Kidney glomerular epithelial cell (primary cell): ENCODE measurements at regions not wholly inside any gene's neighbourhood (a gene's known extent, or its start where the extent isn't known, plus 50 kb on each side); places are given as distances from the start of the nearest gene placed in this dataset.

ENCODE experiments used
- DNase-seq: peaks from one replicate; lab custom pipeline; 2025; lab: John Stamatoyannopoulos, UW

DNA sequence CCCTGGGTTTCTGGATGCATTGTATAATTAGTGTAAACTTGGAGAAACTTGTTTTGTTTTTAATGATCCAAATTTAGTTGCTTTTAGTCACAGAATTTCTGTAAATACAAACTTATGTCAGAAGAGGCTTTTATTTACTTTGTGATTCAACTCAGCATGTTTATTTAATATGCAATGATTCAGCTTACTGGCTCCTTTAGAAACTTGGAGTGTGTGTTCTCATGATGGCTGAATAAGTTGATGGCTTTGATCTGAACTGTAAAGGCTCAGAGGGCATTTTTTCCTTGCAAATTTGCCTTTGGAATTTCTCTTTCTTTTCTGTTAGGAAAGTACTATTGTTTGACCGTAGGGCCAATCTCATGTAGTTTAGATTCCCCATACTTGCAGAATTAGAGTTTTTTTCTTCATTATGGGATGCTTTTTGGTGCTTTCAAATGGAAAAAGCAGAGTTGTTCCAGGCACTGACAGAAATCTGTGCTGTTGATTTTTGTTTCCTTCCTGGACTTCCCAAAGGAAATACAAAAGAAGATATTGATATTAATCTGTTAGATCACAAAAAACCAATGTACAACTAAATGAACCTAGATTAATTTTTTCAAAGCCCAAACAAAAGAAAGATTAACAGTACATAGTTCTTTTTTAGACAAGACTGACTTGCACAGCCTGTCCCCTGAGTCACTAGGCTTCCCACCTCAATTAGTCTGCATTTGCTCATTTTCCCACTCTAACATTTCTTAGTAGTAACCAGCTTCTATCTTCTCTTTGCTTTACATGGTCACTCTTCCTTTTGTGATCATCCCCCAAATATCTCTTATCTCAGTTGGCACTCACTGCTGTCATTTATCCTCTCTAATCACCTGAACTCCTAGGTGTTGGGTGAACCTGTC lies 96.8 kb upstream of the AGR3 start:
- DNase-seq = peak; percentile 43

DNA sequence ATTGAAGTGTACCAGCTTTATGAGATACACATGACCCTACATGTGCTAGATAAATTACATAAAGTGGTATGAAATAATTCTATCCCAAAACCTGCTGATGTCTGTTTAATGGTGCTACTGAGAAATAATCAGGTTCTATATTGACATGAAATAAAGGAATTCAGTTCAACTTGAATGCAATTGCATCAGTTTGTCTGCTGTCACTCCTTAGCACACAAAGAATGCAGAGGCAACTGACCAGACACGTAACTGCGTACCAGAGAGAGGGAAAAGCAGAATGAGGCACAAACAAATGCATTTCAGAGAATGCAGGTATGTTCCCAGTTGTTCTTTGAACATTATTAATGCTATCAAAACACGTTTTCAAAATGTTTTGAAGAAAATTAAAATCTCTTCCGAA lies 98.8 kb upstream of the AGR3 start:
- DNase-seq = no peak

DNA sequence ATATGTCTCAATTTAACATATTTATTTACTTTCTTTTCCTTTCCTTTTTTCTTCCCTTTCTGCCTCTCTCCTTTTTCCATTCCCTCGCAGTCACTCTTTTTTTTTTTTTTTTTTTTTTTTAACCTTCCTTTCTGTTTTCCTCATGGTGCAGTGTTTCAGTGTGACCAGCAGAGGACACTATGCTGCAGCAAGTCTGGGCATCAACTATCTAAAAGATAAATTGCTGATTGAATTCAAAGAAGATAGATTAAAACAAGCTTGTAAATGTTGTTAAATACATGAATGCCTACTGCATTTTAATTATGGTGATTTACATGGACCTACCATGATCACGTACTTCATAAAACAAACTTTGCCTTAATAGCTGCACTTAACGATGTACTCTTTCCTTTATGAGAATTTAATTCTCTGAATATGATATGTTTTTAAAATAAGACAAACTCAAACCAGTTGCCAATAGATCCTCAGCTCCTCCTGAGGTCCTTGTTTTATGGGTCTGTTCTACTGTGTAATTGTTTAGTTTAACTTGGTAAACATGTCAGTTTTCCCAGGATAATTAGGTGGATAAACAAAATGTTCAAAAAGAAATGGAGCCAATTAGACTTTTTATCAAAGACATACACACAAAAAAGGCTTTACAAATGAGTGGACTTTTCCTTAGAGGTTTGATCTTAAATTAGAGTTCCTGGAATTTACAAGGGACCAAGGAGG lies 101.0 kb upstream of the AGR3 start:
- peak; percentile 65 for DNase-seq

GRCh38 chr7:16984375-16984774 lies 102.6 kb upstream of the AGR3 start:
- no peak for DNase-seq

GRCh38 chr7:16985621-16986020 lies 103.8 kb upstream of the AGR3 start:
- DNase-seq = no peak

GRCh38 chr7:16986755-16987154 lies 105.0 kb upstream of the AGR3 start:
- DNase-seq = no peak

DNA sequence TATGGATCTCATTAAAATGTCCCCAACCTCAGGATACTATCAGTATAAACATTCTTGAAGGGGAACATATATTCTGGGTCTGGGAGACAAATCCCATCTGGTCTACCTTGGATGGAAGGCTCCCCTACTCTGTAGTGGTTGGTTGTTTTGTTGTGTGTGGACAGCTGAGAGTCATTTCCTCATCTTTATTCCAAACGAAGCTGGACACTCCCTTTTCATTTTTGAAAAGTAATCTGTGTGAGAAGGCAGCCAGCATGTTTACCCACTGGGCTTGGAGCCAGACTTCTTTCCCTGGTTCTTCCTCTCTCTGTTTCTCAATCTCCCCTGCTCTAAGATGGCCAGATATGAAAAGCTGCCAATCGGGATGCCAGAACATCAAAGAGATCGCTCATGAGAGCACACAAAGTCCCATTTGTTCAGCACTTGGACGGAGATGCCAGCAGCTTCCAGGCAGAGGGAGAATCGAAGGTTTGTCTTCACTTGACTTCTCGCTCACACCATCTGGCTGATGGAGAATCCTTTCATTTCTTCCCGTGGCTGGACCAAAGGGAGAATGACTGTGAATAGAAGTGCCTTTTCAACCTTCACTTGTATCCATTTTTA lies 108.1 kb upstream of the AGR3 start:
- peak; percentile 25 for DNase-seq

GRCh38 chr7:16991551-16991950 lies 109.8 kb upstream of the AGR3 start:
- DNase-seq = no peak

DNA sequence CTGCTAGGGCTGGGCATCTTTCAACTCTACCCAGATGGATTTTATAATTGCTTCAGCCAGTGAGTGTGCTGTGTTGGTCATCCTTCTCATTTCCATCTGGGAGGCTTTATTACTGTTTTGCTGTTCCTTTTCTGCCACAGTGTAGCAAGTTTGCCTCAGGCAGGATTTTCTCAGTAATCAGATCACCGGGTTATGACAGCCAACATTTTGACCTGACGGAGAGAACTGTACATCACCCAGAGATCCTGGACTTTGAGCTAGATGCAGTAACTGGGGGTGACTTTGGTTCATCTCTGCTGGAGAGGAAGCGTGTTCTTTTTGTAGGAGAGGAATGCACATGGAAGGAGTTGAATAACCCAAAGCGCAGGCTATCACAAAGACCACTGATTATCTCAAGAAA lies 111.8 kb upstream of the AGR3 start:
- DNase-seq = no peak

- DNase-seq = no peak
These were observed 116.8 kb upstream of the AGR3 start for GRCh38 chr7:16998481-16999051.

DNA sequence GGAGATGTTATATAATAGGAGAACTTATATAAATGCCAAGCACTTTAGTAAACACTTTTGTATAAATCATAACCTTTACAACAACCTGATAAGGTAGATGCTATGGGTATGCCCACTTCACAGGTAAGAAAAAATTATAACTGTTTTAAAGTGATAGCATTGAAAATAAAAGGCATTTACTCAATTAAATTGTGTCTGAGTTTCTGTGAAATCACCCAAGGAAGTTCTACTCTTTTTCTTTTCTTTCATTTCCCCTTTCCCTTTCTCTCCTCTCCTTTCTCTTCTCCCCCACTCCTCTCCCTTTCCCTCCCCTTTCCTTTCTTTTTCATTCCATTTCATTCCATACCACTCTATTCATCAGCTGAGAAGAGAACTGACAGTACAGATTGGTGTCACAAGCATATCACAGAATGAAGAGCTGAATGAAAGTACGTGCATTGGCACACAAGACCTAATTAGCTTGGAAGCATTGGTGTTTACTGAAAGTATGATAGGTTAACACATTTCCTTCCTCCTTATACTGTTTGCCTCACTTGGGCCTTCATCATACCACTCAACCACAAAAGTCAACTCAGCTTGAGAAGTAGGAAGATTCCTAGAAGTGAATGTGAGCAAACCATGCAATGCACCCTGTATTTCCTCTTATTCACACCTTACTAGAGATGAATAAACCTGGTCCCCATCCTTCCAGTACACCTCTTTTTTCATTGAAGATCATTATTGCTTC lies 117.9 kb upstream of the AGR3 start:
- no peak for DNase-seq

- DNase-seq = no peak
These were observed 123.5 kb upstream of the AGR3 start for GRCh38 chr7:17005271-17005670.

- DNase-seq = no peak
These were observed 126.1 kb upstream of the AGR3 start for GRCh38 chr7:17007841-17008240.

- DNase-seq = no peak
These were observed 127.4 kb upstream of the AGR3 start for GRCh38 chr7:17009007-17009719.

DNA sequence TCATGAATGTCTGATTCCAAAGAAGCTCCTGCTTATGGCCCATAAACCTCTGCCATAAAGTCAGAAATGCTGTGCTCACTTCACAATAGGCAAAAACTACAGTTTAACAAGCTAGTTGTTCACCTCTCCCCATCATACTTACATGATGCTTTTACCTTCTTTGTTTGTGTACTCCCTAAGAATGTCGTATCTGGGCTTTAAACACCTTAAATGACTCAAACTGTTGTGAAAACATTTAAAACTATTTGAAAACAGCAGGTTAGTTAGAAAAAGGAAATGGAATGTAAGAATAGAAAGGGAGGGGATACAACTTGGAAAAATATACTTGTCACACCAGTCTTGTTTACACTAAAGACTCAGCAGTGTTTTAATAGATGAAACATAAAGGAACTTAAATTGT lies 128.2 kb upstream of the AGR3 start:
- DNase-seq = no peak

- no peak for DNase-seq
These were observed 129.0 kb upstream of the AGR3 start for GRCh38 chr7:17010637-17011300.

DNA sequence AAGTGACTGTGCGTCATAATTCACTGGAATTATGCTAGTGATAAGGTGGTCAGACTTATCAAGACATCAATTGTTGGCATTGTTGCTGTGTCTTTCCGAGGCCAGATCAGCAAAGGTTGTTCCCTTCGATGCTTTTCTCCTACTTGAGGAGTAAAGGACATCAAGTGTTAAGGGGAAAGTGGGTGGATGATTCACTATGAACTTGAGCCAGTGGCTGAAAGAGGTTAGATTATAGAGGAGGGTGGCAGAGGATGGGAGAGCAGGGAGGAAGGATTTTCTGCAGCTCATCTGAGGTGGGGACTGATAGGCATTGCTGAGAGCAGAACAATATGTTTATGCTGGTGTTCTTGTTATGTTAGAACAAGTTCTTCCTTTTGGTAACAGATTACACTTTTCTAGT lies 131.4 kb upstream of the AGR3 start:
- DNase-seq = no peak

GRCh38 chr7:17014686-17015085 lies 132.9 kb upstream of the AGR3 start:
- DNase-seq = no peak

- no peak for DNase-seq
These were observed 133.8 kb upstream of the AGR3 start for GRCh38 chr7:17015598-17016031.

DNA sequence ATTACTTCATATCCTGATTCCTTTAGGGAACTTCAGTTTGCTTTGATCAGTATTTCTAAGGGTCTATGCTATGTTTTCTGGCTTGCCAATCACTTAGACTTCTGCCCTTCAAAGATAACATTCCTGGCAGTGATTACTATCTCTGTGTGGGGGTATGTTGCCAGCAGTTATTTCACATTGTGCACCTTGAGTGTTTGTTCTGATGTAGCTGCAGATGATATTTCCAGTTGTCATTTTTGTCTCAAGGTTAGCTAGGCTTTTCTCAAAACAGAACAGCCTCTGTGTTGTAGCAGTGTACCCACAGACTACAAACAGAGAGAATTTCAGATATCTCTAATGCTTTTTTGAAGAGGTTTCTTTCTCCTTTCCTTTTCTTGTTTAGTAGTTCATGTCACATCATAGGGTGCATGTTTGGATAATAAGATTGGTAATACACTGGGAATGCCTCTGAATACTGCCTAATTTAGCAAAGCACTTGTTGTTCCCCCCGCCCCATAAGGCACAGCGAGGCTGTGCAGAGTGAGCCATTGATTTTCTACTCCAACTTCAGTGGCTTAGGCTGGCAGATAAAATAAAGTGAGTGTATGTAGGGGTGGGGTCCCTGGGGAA lies 134.7 kb upstream of the AGR3 start:
- DNase-seq = no peak
